ENCODE measurements at regions not wholly inside any gene's neighbourhood (a gene's known extent, or its start where the extent isn't known, plus 50 kb on each side); places are given as distances from the start of the nearest gene placed in this dataset.

GRCh38 chr18:71784777-71785176 lies 759.4 kb downstream of the CBLN2 start:
- H3K14ac ChIP-seq (ENCODE audit: low read length in 2 of 2) = no peak overlapping the region
- H3K79me1 ChIP-seq (replicated peaks; ENCODE audit: low read length, poor library complexity, severe bottlenecking) = no peaks in the 10 kb centered on the region
- no peak overlapping the region for H3K4ac ChIP-seq (ENCODE audit: low read depth in 1 of 2, low read length in 2 of 2)
- H3K27me3 ChIP-seq (ENCODE audit: control insufficient read depth in 1 of 2, insufficient read depth in 1 of 2, low read length in 2 of 2) = no peaks in the 10 kb centered on the region
- no peak overlapping the region for H3K4me3 ChIP-seq (ENCODE audit: insufficient read depth in 1 of 2, low read depth in 1 of 2, low read length in 2 of 2)
- no peaks in the 10 kb centered on the region for H3K9me3 ChIP-seq (ENCODE audit: control insufficient read depth, low read length)
- DNase-seq = no peak
- H3K36me3 ChIP-seq (ENCODE audit: control insufficient read depth in 1 of 2, insufficient read depth in 2 of 2, low read depth in 1 of 2, low read length in 2 of 2) = no peaks in the 10 kb centered on the region
- H3K27ac ChIP-seq (ENCODE audit: low read length, poor library complexity, severe bottlenecking) = no peak overlapping the region
- H2BK12ac ChIP-seq (ENCODE audit: low read length in 2 of 2) = no peak overlapping the region
- H2BK5ac ChIP-seq (ENCODE audit: low read depth, low read length, poor library complexity, severe bottlenecking) = no peak overlapping the region
- H3K18ac ChIP-seq (ENCODE audit: low read depth in 1 of 2, low read length in 2 of 2) = no peak overlapping the region
- H3K4me1 ChIP-seq (ENCODE audit: control insufficient read depth, insufficient read depth, low read depth, low read length) = no peaks in the 10 kb centered on the region
- 46% methylated on average over 2 of the region's 4 CpGs for WGBS
- H2BK15ac ChIP-seq (ENCODE audit: low read depth, poor library complexity, severe bottlenecking) = no peak overlapping the region
- no peak overlapping the region for H4K8ac ChIP-seq (ENCODE audit: low read length)
- H3K9ac ChIP-seq (ENCODE audit: low read length) = no peak overlapping the region
- no peak overlapping the region for H3K23ac ChIP-seq (ENCODE audit: low read length in 2 of 2)
- no peak overlapping the region for H2AFZ ChIP-seq (ENCODE audit: low read depth, low read length)
- no peak overlapping the region for H3K4me2 ChIP-seq (ENCODE audit: low read length, poor library complexity, severe bottlenecking)
- H4K91ac ChIP-seq (ENCODE audit: low read length) = no peak overlapping the region
- H2BK120ac ChIP-seq (ENCODE audit: low read depth, low read length) = no peak overlapping the region
- no peak overlapping the region for H2AK5ac ChIP-seq (ENCODE audit: low read length, severe bottlenecking)

- Histone ChIP-seq H3K4me1 (ENCODE audit: control insufficient read depth, insufficient read depth, low read depth, low read length) (no peaks in the 10 kb centered on the region), H3K27me3 (ENCODE audit: control insufficient read depth in 1 of 2, insufficient read depth in 1 of 2, low read length in 2 of 2) (no peaks in the 10 kb centered on the region), H4K8ac (ENCODE audit: low read length) (no peak overlapping the region), H3K79me1 (replicated peaks; ENCODE audit: low read length, poor library complexity, severe bottlenecking) (no peaks in the 10 kb centered on the region), H3K36me3 (ENCODE audit: control insufficient read depth in 1 of 2, insufficient read depth in 2 of 2, low read depth in 1 of 2, low read length in 2 of 2) (no peaks in the 10 kb centered on the region), H4K91ac (ENCODE audit: low read length) (no peak overlapping the region), H3K9me3 (ENCODE audit: control insufficient read depth, low read length) (peaks cover 24% of the 10 kb centered on the region), H2BK5ac (ENCODE audit: low read depth, low read length, poor library complexity, severe bottlenecking) (no peak overlapping the region), H3K23ac (ENCODE audit: low read length in 2 of 2) (no peak overlapping the region), H2AK5ac (ENCODE audit: low read length, severe bottlenecking) (no peak overlapping the region), H2BK15ac (ENCODE audit: low read depth, poor library complexity, severe bottlenecking) (no peak overlapping the region), H2BK120ac (ENCODE audit: low read depth, low read length) (no peak overlapping the region), H3K4ac (ENCODE audit: low read depth in 1 of 2, low read length in 2 of 2) (no peak overlapping the region), H2AFZ (ENCODE audit: low read depth, low read length) (no peak overlapping the region), H3K9ac (ENCODE audit: low read length) (no peak overlapping the region), H3K4me2 (ENCODE audit: low read length, poor library complexity, severe bottlenecking) (no peak overlapping the region), H2BK12ac (ENCODE audit: low read length in 2 of 2) (no peak overlapping the region), H3K27ac (ENCODE audit: low read length, poor library complexity, severe bottlenecking) (no peak overlapping the region), H3K18ac (ENCODE audit: low read depth in 1 of 2, low read length in 2 of 2) (no peak overlapping the region), H3K4me3 (ENCODE audit: insufficient read depth in 1 of 2, low read depth in 1 of 2, low read length in 2 of 2) (no peak overlapping the region), H3K14ac (ENCODE audit: low read length in 2 of 2) (no peak overlapping the region)
- DNase-seq = no peak
- 69% methylated on average over 4 of the region's 5 CpGs for WGBS
These were observed 783.6 kb downstream of the CBLN2 start for GRCh38 chr18:71760541-71760940.

- H4K8ac ChIP-seq (ENCODE audit: low read length) = no peak overlapping the region
- H3K36me3 ChIP-seq (ENCODE audit: control insufficient read depth in 1 of 2, insufficient read depth in 2 of 2, low read depth in 1 of 2, low read length in 2 of 2) = no peaks in the 10 kb centered on the region
- no peak overlapping the region for H2BK12ac ChIP-seq (ENCODE audit: low read length in 2 of 2)
- no peaks in the 10 kb centered on the region for H3K4me1 ChIP-seq (ENCODE audit: control insufficient read depth, insufficient read depth, low read depth, low read length)
- H3K27me3 ChIP-seq (ENCODE audit: control insufficient read depth in 1 of 2, insufficient read depth in 1 of 2, low read length in 2 of 2) = no peaks in the 10 kb centered on the region
- H3K79me1 ChIP-seq (replicated peaks; ENCODE audit: low read length, poor library complexity, severe bottlenecking) = no peaks in the 10 kb centered on the region
- H3K9ac ChIP-seq (ENCODE audit: low read length) = no peak overlapping the region
- no peak overlapping the region for H3K23ac ChIP-seq (ENCODE audit: low read length in 2 of 2)
- no peak overlapping the region for H2BK5ac ChIP-seq (ENCODE audit: low read depth, low read length, poor library complexity, severe bottlenecking)
- no peak overlapping the region for H2AFZ ChIP-seq (ENCODE audit: low read depth, low read length)
- H3K9me3 ChIP-seq (ENCODE audit: control insufficient read depth, low read length) = peaks cover 24% of the 10 kb centered on the region
- H3K27ac ChIP-seq (ENCODE audit: low read length, poor library complexity, severe bottlenecking) = no peak overlapping the region
- H3K4ac ChIP-seq (ENCODE audit: low read depth in 1 of 2, low read length in 2 of 2) = no peak overlapping the region
- 70% methylated on average over 1 of the region's 1 CpG for WGBS
- no peak overlapping the region for H4K91ac ChIP-seq (ENCODE audit: low read length)
- no peak overlapping the region for H2AK5ac ChIP-seq (ENCODE audit: low read length, severe bottlenecking)
- H3K18ac ChIP-seq (ENCODE audit: low read depth in 1 of 2, low read length in 2 of 2) = no peak overlapping the region
- no peak overlapping the region for H3K4me2 ChIP-seq (ENCODE audit: low read length, poor library complexity, severe bottlenecking)
- no peak overlapping the region for H2BK120ac ChIP-seq (ENCODE audit: low read depth, low read length)
- no peak overlapping the region for H3K14ac ChIP-seq (ENCODE audit: low read length in 2 of 2)
- no peak overlapping the region for H2BK15ac ChIP-seq (ENCODE audit: low read depth, poor library complexity, severe bottlenecking)
- H3K4me3 ChIP-seq (ENCODE audit: insufficient read depth in 1 of 2, low read depth in 1 of 2, low read length in 2 of 2) = no peak overlapping the region
- DNase-seq = no peak
These were observed 789.9 kb downstream of the CBLN2 start for GRCh38 chr18:71754246-71754645.

DNA sequence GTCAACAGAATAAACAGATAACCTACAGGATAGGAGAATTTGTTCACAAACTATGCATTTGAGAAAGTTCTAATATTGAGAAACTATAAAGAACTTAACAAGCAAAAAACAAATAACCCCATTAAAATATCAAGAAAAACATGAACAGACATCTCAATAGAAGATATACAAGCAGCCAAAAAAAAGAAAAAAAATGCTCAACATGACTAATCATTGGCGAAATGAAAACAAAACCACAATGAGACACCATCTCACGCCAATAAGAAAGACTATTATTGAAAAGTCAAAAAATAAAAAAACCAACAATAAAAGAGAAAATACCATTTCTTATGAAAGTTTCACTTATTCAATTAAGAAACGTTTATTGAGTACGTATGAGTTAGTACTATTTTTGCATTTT lies 800.5 kb downstream of the CBLN2 start:
- no peak for DNase-seq
- Histone ChIP-seq H3K9ac (ENCODE audit: low read length) (no peak overlapping the region), H3K4ac (ENCODE audit: low read depth in 1 of 2, low read length in 2 of 2) (no peak overlapping the region), H3K79me1 (replicated peaks; ENCODE audit: low read length, poor library complexity, severe bottlenecking) (no peaks in the 10 kb centered on the region), H2AFZ (ENCODE audit: low read depth, low read length) (no peak overlapping the region), H2BK15ac (ENCODE audit: low read depth, poor library complexity, severe bottlenecking) (no peak overlapping the region), H3K4me1 (ENCODE audit: control insufficient read depth, insufficient read depth, low read depth, low read length) (no peaks in the 10 kb centered on the region), H3K14ac (ENCODE audit: low read length in 2 of 2) (no peak overlapping the region), H2BK5ac (ENCODE audit: low read depth, low read length, poor library complexity, severe bottlenecking) (no peak overlapping the region), H3K23ac (ENCODE audit: low read length in 2 of 2) (no peak overlapping the region), H3K36me3 (ENCODE audit: control insufficient read depth in 1 of 2, insufficient read depth in 2 of 2, low read depth in 1 of 2, low read length in 2 of 2) (no peaks in the 10 kb centered on the region), H3K4me2 (ENCODE audit: low read length, poor library complexity, severe bottlenecking) (no peak overlapping the region), H2AK5ac (ENCODE audit: low read length, severe bottlenecking) (no peak overlapping the region), H3K9me3 (ENCODE audit: control insufficient read depth, low read length) (peaks cover 13% of the 10 kb centered on the region), H3K4me3 (ENCODE audit: insufficient read depth in 1 of 2, low read depth in 1 of 2, low read length in 2 of 2) (no peak overlapping the region), H2BK12ac (ENCODE audit: low read length in 2 of 2) (no peak overlapping the region), H4K91ac (ENCODE audit: low read length) (no peak overlapping the region), H3K27ac (ENCODE audit: low read length, poor library complexity, severe bottlenecking) (no peak overlapping the region), H3K18ac (ENCODE audit: low read depth in 1 of 2, low read length in 2 of 2) (no peak overlapping the region), H2BK120ac (ENCODE audit: low read depth, low read length) (no peak overlapping the region), H4K8ac (ENCODE audit: low read length) (no peak overlapping the region), H3K27me3 (ENCODE audit: control insufficient read depth in 1 of 2, insufficient read depth in 1 of 2, low read length in 2 of 2) (no peaks in the 10 kb centered on the region)
- WGBS = 80% methylated on average over 1 of the region's 4 CpGs

All from mesenchymal stem cell (in vitro differentiated cells and primary cell).